HG02943 (cell line): ENCODE measurements at regions not wholly inside any gene's neighbourhood (a gene's known extent, or its start where the extent isn't known, plus 50 kb on each side); places are given as distances from the start of the nearest gene placed in this dataset.

Experiments
- ATAC-seq: cut with Tn5 transposase; IDR thresholded peaks from one replicate; pipeline ENCODE4 v1.9.1; 2021; ENCODE audit warnings: mild to moderate bottlenecking, low read depth, moderate library complexity; ENCODE audit not compliant: unreplicated experiment

DNA sequence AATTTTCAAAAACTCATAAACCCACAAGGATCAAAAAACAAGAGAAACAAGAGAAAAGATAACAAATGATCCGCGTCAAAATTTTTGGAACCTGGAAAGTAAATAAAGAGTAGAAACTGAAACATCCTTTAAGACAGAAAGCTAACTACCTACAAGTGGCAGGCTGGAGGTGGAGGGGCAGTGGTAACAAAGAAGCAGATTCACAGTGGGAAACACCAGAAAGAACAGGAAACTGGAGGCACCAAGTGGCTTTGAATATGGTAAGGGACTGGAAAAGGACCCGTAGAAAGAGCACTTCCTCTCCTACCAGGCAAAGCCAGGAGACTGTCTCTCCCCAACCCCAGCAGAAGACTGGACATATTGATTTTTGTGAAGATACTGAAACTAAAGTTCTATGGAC lies 100.6 kb upstream of the TARS1 start:
- no peak for ATAC-seq

DNA sequence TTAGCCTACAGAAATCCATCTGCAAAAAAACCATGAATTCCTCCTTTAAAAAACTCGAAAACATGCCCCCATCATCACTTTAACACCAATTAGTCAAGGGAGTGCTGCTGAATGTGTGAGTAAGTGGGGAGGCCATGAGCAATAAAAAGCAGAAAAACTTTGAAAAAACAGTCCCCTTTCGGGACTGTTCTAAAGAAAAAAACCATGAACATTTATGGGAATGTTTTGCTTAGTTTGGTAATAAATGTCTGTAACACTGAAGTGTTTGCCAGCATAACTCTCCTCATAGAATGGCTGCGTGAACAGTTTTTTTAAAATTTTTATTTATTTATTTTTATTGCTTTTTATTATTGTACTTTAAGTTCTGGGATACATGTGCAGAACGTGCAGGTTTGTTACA lies 99.4 kb upstream of the TARS1 start:
- ATAC-seq, result no peak

DNA sequence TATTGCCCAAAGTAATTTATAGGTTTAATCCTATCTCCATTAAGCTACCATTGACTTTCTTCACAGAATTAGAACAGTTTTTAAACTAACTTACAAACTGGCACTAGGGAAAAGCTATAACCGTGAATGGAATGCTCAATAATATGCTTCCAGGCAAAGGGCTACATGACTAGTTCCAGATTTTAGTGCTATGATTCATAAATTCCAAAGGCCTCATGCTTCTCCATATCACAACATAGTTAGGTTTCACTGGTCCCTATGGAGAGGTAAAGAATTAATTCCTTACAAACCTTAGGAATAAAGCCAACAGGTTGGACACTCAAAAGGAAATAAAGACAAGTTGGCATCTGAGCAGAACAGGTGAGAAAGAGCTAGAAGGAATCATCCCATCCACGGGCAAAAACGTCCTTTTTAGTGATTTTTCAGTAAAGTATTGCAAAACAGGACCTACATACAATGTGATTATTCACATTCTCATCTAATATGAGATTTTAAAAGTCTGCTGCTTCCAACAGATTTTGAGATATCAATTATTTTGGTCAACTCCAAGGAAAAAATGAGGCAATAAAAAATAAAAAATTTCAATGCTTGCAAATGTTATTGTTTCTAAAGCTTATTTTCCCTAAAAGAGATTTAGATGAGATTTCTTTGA lies 97.0 kb upstream of the TARS1 start:
- no peak for ATAC-seq

DNA sequence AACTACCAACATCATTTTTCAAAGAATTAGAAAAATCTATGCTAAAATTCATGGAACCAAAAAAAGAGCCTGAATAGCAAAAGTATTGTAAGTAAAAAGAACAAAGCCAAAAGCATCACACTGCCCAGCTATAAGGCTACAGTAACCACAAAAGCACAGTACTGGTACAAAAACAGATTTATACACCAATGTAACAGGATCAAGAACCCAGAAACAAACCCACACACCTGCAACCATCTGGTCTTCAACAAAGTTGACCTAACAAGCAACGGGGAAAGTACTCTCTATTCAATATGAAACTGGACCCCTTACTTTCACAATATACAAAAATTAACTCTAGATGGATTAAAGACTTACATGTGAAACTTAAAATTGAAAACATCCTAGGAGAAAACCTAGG lies 94.2 kb upstream of the TARS1 start:
- ATAC-seq, result no peak

DNA sequence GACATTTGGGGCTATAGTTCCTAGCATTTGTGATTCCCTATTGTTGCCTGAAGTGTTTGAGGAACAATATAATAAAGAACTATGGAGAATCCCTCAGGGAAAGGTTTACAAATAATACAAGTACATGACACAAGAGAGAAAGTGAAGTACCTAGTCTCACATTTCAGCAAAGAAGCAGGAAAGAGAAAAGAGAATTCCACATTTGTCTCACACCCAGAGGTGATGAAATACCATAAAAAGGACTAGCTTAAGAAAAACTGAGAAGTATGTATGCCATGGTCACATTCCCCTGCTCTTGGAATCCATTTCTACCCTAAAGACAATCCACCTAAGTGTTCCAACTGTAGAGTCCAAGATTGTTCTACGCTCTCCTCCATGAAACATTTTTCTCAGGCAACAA lies 79.0 kb upstream of the TARS1 start:
- no peak for ATAC-seq

DNA sequence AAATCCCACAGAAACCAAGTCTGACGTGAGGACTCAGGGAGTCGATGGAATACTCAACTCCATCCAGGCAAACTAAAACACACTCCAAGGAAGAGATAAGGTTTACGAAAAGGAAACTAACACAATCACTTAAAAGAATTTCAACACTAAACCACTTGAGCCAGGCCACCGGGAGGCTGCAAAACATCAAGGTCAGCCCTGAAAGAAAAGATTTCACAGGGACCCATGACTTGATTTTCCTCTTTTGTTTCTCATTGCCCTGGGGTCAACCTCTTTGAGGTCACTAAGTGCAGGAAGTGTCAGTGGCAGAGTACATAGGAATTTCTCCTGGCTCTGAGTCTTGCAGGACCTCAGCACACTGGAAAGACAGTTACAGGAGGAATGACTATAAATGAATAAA lies 77.8 kb upstream of the TARS1 start:
- ATAC-seq, result no peak

DNA sequence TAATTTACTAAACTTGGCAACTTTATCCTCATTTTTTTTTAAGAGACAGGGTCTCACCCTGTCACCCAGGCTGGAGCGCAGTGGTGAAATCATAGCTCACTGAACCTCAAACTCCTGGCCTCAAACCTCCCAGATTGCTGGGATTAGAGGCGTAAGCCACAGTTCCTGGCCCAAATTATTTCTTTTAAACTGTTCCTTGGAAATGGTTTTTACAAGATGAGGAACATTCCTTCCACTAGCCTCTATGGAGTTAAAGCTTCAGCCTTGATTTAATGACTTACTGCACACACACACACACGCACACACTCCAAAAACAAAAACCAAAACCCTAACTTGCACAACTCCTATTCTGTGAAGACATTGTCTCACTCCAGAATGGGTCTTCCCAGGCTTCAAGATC lies 77.2 kb upstream of the TARS1 start:
- no peak for ATAC-seq

DNA sequence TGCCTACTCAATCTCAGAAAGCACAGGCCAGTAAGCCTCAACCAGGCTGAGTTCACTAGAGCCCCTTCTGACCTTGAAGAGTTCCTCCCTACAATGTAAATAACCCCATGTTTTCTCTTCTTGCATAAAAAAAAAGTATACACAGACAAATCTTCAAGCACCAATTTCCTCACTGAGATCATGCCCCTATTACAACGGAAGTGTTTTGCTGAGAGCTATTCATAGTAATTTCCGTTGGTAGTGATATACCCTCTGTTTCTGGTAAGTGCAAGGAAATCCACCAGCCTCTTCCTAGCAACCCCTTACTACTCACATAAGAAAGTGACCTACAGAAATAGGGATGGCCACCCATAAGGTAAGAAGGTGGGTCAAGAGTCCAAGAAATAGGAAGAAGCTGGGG lies 76.4 kb upstream of the TARS1 start:
- ATAC-seq, result no peak

DNA sequence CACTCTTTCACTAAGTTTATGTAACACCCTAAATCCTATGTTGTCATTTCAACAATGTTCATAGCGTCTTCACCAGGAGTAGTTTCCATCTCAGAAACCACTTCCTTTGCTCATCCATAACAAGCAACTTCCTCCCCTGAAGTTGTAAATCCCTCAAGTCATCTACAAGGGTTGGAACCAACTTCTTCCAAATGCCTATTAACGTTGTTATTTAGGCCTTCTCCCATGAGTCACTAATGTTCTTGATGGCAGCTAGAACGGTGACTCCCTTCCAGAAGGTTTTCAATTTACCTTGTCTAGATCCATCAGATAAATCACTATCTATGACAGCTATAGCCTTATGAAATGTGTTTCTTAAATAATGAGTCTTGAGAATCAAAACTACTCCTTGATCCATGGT lies 73.3 kb upstream of the TARS1 start:
- no peak for ATAC-seq

DNA sequence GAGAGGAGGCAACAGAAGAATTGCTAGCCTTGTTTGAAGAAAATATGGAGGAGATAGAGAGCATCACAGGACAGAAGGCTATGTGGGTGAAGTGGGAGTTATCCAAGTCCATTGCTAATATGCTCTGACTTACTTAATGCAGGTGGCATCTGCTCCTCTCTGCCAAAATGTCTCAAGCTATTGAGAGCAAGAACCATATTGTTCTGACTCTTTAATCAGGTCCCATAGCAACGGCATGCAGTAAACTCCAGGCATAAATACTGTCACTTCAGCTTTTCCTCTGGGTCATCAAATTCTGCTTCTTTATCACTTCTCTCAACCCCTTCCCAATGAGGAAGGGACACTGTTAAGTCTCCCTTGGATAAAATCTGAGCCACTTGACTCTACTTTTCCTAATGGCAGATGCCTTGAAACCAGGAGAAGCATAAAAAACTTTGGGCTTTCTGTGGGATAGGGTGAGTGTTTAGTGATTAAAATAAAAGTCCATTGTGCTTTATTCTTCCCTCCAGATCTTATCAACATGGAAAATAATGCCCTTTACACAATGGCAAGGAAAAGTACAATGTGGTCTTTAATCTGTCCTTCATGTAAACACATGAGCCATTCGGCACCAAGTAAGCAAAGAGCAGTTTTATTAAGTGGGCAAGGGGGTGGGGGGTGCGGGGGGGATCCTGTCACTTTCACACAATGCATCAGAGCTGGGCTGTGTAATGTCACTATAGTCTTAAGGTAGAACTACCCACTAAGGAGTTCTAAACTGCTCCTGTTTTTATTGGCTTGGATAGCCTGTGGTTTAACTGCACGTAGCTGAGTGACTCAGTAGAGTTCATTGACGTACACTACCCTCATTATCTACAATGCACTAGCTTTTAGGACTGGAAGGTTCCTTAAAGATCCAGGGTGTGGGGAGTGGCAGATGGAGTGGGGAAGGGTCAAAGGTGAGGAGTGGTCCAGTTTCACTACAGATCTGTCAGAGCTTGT lies 71.0 kb upstream of the TARS1 start:
- no peak for ATAC-seq

DNA sequence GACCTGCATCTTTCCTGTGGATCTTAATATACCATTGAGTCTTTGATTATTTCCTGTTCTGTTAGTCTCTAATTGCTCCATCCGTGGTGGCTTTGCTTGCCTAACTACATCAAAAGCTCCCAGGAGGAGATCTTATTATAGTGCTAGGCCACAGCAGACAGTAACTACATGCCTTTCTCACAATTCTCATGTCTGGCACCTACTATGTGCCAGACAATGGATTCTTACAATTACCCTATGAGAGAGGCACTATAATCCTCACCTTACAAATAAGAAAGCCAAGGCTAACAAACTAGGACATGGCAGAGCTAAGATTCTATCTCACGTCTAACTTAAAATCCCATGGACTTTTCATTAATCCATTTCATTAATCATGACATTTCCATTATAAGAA lies 70.3 kb upstream of the TARS1 start:
- no peak for ATAC-seq

DNA sequence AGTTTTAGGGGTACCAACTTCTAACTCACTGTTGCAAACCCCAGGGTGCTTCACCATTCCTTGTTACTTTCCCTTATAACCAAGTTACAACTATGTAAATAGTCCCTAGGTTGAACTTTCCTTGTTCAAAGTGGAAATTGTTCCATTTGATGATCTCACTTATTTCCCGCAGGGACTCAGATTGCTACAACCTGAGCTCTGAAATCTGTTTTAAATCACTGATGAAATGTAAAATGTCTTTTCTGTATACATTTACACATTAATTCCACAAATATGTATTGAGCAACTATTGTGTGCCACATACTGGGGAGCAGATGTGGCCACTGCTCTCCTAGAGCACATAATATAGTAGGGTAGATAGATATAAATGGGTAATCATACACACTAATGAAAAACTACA lies 69.1 kb upstream of the TARS1 start:
- no peak for ATAC-seq

DNA sequence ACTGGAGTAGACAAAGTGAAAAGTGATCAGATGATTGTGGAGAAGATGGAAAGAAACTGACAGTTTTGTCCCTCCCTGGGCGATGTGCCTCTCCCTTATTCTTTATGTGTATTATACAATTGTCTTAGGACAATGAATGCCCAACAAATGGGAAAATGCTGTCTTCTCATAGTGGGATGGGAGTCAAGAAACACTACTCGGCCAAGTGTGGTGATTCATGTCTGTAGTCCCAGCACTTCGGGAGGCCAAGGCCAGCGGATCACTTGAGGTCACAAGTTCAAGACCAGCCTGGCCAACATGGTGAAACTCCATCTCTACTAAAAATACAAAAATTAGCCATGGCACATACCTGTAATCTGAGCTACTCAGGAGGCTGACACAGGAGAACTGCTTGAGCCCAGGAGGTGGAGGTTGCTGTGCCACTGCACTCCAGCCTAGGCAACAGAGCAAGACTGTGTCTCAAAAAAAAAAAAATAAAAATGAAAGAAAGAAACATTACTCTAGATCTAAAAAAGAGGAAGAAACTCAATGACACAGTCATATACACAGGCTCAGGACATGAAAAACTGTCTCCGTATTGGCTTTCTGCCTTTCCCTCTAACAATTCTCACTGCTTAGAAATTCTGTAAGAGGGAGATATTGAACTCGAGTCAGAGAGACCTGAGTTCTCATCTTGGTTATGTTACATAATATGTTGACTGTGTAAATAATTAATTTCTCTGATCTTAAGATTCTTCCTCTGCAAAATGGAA lies 67.9 kb upstream of the TARS1 start:
- no peak for ATAC-seq

DNA sequence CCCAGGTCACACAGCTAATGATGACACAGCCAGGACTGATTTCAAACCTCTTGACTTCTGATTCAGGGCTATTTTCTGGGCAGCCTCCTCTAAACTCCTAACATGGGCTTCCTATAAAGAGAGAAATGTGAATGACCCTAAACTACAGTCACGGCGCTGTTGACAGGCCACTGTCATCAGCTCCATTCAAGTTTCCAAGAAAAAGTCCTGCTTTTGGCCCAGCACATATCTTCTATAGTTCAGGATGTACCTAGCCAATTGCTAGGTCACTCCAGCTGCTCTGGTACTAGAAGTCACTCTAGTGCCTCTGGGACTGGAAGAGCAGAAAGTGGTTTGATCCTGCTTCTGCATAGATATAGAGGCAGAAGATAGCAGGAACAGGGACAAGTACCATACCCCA lies 64.9 kb upstream of the TARS1 start:
- ATAC-seq, result no peak

DNA sequence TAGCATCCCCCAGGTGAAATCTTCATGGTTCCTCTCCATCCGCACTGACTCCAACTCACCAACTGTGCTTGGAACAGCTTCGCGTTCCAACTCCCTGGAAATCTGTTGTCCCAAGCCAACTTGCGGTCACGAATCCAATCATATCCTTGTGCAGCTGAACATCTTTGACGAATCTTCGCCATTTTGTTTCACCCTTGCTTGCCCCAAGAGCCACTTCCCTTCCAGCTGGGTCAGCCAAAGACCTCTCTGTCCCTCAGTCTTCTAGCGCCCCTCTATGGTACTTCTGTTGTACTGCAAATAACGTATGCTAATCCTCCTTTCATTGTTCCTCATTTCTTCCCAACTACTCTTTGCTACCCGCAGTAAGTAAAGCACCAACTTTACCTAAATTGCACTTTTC lies 61.0 kb upstream of the TARS1 start:
- ATAC-seq, result no peak

DNA sequence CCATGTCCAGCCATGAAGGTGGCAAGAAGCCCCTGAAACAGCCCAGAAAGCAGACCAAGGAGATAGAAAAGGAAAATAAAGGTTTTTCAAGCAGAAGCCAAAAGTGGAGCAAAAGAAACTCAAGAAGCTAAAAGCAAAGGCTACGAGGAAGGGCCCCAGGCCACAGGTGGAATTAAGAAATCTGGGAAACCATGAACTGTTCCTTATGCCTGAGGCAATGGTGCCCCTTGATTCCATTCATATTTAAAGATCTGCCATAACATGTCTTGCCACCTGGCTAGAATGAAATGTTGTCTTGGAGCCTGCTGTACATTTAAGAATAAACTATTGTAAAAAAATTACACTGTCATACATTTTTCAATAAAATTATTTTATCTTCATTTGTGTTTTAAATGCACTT lies 59.5 kb upstream of the TARS1 start:
- no peak for ATAC-seq
